GM20000 (cell line): ENCODE measurements at regions not wholly inside any gene's neighbourhood (a gene's known extent, or its start where the extent isn't known, plus 50 kb on each side); places are given as distances from the start of the nearest gene placed in this dataset.

ENCODE experiments used
- DNase-seq: peaks from one replicate; pipeline ENCODE4 v3.0.0; 2012; ENCODE audit warnings: low spot score
- TF ChIP-seq, protein P1 (sequence below): IDR thresholded peaks from 2 replicates; pipeline ENCODE4 v1.5.1; 2012; ENCODE audit warnings: mild to moderate bottlenecking, control low read depth; ENCODE audit errors: extremely low read depth, missing control alignments

DNA sequence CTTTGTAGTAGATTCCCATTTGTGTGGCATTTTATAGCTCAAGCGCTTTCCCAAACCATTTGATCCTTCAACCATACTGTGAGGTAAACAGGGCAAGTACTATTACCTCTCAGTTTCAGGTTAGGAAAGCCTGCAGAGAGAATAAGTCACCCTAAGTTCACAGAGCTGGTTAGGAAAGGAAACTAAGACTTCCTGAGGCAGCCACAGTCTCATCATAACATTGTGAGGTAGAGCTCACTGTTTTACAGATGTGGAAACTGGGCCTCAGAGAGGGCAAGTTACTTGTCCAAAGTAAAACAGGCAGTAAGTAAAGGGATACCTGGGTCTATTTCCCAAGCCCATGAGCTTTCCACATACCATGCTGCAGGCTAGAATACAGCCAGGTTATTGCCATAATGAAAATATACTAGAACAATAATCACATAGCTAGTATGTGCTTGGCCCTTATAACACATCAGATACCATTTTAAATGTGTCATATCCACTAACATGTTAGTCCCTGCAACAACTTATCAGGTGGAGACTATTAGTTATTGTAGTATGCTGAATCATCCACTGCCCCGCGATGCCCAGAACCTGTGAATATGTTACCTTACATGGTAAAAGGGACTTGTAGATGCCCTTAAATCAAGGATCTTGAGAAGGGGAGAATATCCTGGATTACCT lies 150.9 kb upstream of the GRIP1 start:
- DNase-seq: peak; percentile 5

DNA sequence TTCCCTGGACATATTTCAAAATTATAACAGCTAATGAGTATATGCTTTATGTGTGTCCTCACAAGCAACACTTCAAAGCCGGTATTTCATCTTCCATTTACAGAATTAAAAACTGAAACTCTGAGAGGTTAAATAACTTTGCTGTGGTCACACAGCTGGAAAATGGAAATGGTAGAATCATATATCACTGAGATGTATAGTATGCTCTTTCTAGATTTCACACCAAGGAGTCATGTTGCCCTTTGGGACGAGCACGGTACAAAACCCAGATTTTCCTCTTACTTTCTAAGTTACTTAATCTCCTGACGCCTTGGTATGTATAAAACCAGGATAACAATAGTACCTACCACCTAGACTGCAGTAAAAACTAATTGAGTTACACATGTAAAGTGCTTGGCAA lies 152.6 kb upstream of the GRIP1 start:
- no peak for DNase-seq
- TF ChIP-seq, protein P1, sequence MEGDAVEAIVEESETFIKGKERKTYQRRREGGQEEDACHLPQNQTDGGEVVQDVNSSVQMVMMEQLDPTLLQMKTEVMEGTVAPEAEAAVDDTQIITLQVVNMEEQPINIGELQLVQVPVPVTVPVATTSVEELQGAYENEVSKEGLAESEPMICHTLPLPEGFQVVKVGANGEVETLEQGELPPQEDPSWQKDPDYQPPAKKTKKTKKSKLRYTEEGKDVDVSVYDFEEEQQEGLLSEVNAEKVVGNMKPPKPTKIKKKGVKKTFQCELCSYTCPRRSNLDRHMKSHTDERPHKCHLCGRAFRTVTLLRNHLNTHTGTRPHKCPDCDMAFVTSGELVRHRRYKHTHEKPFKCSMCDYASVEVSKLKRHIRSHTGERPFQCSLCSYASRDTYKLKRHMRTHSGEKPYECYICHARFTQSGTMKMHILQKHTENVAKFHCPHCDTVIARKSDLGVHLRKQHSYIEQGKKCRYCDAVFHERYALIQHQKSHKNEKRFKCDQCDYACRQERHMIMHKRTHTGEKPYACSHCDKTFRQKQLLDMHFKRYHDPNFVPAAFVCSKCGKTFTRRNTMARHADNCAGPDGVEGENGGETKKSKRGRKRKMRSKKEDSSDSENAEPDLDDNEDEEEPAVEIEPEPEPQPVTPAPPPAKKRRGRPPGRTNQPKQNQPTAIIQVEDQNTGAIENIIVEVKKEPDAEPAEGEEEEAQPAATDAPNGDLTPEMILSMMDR: no peak

More for the DNA sequence above, 150.9 kb upstream of the GRIP1 start:
- TF ChIP-seq, protein P1: no peak

DNA sequence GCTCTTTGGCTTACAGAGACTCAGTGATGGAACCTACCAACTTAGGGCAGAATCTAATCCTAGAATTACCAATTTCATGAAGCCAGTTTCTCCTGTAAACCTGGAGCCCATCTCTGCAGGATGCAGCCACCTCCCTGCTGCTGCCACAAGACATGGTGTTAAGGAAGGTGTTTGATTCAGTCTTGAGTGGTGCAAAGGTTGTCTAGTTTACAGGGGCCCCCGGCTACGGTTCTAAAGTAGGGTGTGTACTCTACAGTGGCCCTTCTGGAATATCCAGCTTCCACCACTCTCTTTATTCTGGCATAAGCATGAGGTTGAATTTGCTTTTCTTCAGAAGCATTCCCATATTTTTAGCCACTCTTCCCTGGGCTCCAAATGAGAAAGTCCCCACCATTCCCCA lies 154.1 kb upstream of the GRIP1 start:
- DNase-seq: no peak
- TF ChIP-seq, protein P1: no peak

DNA sequence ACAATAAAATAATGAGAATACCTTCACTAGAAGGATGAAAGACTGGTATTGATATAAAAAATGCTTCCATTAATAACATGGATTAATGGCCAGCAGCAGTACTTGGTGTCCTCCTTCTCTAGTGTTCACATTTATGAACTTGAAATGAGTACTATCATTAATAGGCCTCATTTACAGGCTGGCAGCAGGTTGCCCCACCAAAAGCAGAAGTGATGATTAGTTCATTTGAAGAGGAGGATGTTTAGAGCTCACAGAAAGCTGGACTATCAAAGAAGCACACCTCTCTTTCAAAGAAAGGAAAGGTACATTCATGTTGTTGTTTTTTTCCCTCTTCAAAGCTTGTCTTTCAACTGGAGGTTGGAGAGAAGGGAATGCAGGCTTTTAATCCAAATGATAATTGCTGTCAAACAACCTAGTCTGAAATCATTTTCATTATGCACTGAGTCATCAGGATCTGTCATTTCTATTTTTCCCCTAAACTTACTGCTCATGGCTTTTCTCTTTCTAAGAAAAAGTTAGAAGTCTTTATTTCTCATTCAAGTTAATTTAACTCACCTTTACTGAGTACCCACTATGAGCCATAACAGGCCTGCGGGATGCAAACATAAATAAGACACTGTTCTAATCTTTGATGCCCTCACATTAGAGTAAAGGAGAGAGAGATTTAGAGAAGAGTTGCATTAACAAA lies 157.9 kb upstream of the GRIP1 start:
- TF ChIP-seq, protein P1: no peak
- no peak for DNase-seq

DNA sequence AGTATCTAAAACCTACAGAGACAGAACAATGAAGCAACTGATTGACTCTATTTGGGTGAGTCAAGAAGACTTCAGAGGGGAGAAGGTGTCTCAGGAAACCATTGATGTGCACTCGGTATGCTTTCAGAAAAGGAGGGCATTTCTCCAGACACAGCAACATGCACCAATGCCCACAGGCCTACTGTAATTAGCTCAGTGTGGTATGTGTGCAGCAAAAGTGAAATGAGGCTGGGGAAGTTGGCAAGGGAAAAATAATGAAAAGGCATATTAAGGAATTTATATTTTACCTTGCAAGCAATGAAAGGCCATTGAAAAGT lies 158.4 kb upstream of the GRIP1 start:
- TF ChIP-seq, protein P1: no peak

DNA sequence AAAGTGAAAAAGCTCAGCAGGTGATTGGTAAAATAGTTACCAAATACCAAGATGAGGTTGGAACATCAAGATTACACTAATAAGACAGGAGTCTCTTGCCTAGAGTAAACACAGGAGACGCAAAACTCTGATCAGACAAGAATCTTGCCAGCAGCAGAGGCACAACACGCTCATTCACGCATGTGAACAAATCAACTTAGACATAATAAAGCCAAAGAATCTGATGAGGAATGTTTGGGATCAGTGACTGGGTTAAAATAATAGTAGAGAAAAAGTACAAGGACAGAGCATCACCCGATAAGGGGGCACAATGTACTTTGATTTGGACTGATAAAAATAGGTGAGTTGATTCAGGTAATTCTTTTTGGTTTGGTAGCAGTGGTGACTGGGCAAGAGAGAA lies 159.5 kb upstream of the GRIP1 start:
- no peak for DNase-seq
- TF ChIP-seq, protein P1: no peak

More for the DNA sequence above, 158.4 kb upstream of the GRIP1 start:
- no peak for DNase-seq

DNA sequence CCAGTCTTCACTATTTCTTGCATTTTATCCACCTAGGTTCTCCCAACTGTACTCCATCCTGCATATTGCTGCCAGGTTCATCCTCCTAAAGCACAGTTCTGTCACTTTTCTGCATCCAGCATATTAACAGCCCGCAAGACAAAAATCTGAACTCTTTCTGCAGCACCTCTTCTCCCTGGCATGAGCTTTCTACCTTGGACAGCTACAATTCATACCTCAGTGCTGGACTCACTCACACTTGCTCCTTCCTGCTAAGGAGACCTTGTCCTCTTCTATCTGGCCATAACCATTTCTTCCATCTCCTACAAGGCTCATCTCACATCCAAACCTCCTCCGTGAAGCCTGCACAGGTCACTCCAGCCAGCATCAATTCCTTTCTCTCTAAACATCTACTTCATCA lies 170.1 kb upstream of the GRIP1 start:
- DNase-seq: no peak
- TF ChIP-seq, protein P1: no peak
